ENCODE measurements at regions not wholly inside any gene's neighbourhood (a gene's known extent, or its start where the extent isn't known, plus 50 kb on each side); places are given as distances from the start of the nearest gene placed in this dataset.

GRCh38 chr5:143929486-143929885 lies 117.5 kb downstream of the HMHB1 start:
- Histone ChIP-seq H3K36me3 (ENCODE audit: control insufficient read depth, insufficient read depth, low read length) (no peaks in the 10 kb centered on the region), H3K4me1 (no peaks in the 10 kb centered on the region), H3K4me3 (ENCODE audit: low read depth, low read length) (no peak overlapping the region), H3K27me3 (replicated peaks; ENCODE audit: control insufficient read depth, insufficient read depth, low read length) (no peaks in the 10 kb centered on the region; the same call in 1 of the 2 replicates), H3K9me3 (no peaks in the 10 kb centered on the region)
- H3K27ac Mint-ChIP-seq (ENCODE audit: unreplicated experiment) = no peak overlapping the region
- no peak overlapping the region for H3K4me3 Mint-ChIP-seq (ENCODE audit: unreplicated experiment)
- H3K36me3 Mint-ChIP-seq (ENCODE audit: insufficient read depth, unreplicated experiment) = no peaks in the 10 kb centered on the region
- H3K4me1 Mint-ChIP-seq (ENCODE audit: low read depth, unreplicated experiment) = peaks cover 7% of the 10 kb centered on the region
- ChIA-PET CTCF (no interaction called here), POLR2A (no interaction called here)
- TF ChIP-seq, protein P1, sequence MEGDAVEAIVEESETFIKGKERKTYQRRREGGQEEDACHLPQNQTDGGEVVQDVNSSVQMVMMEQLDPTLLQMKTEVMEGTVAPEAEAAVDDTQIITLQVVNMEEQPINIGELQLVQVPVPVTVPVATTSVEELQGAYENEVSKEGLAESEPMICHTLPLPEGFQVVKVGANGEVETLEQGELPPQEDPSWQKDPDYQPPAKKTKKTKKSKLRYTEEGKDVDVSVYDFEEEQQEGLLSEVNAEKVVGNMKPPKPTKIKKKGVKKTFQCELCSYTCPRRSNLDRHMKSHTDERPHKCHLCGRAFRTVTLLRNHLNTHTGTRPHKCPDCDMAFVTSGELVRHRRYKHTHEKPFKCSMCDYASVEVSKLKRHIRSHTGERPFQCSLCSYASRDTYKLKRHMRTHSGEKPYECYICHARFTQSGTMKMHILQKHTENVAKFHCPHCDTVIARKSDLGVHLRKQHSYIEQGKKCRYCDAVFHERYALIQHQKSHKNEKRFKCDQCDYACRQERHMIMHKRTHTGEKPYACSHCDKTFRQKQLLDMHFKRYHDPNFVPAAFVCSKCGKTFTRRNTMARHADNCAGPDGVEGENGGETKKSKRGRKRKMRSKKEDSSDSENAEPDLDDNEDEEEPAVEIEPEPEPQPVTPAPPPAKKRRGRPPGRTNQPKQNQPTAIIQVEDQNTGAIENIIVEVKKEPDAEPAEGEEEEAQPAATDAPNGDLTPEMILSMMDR (IDR thresholded peaks at IDR 0.05; ENCODE audit: insufficient read depth in 1 of 2, low read depth in 1 of 2, low read length in 1 of 2, severe bottlenecking in 1 of 2, unreplicated experiment in 1 of 2) = no peak
- no TSS peak for BruUV-seq (replicated peaks)
- H3K9me3 Mint-ChIP-seq (ENCODE audit: unreplicated experiment) = peaks cover 4% of the 10 kb centered on the region
- no peak for DNase-seq
- intact Hi-C loops (cut with micrococcal nuclease; ENCODE audit: unreplicated experiment) = no loop called here
- peaks cover 14% of the 10 kb centered on the region for H3K27me3 Mint-ChIP-seq (ENCODE audit: insufficient read depth, unreplicated experiment)

GRCh38 chr5:143930561-143930960 lies 118.6 kb downstream of the HMHB1 start:
- H3K27me3 Mint-ChIP-seq (ENCODE audit: insufficient read depth, unreplicated experiment) = peaks cover 13% of the 10 kb centered on the region
- H3K27ac Mint-ChIP-seq (ENCODE audit: unreplicated experiment) = no peak overlapping the region
- TF ChIP-seq, protein P1 (IDR thresholded peaks at IDR 0.05; ENCODE audit: insufficient read depth in 1 of 2, low read depth in 1 of 2, low read length in 1 of 2, severe bottlenecking in 1 of 2, unreplicated experiment in 1 of 2) = no peak
- ChIA-PET CTCF (no interaction called here), POLR2A (no interaction called here)
- peaks cover 9% of the 10 kb centered on the region for H3K9me3 Mint-ChIP-seq (ENCODE audit: unreplicated experiment)
- BruUV-seq (replicated peaks) = no TSS peak
- no peak overlapping the region for H3K4me3 ChIP-seq (ENCODE audit: low read depth, low read length)
- intact Hi-C loops (cut with micrococcal nuclease; ENCODE audit: unreplicated experiment) = no loop called here
- H3K4me1 ChIP-seq = no peaks in the 10 kb centered on the region
- DNase-seq = no peak
- H3K36me3 Mint-ChIP-seq (ENCODE audit: insufficient read depth, unreplicated experiment) = no peaks in the 10 kb centered on the region
- no peaks in the 10 kb centered on the region for H3K9me3 ChIP-seq
- H3K36me3 ChIP-seq (ENCODE audit: control insufficient read depth, insufficient read depth, low read length) = no peaks in the 10 kb centered on the region
- no peaks in the 10 kb centered on the region; the same call in 1 of the 2 replicates for H3K27me3 ChIP-seq (replicated peaks; ENCODE audit: control insufficient read depth, insufficient read depth, low read length)
- no peak overlapping the region for H3K4me3 Mint-ChIP-seq (ENCODE audit: unreplicated experiment)
- peaks cover 7% of the 10 kb centered on the region for H3K4me1 Mint-ChIP-seq (ENCODE audit: low read depth, unreplicated experiment)

- Mint-ChIP-seq H3K9me3 (ENCODE audit: unreplicated experiment) (peaks cover 9% of the 10 kb centered on the region), H3K4me1 (ENCODE audit: low read depth, unreplicated experiment) (peaks cover 7% of the 10 kb centered on the region), H3K27ac (ENCODE audit: unreplicated experiment) (no peak overlapping the region), H3K27me3 (ENCODE audit: insufficient read depth, unreplicated experiment) (peaks cover 16% of the 10 kb centered on the region), H3K4me3 (ENCODE audit: unreplicated experiment) (no peak overlapping the region), H3K36me3 (ENCODE audit: insufficient read depth, unreplicated experiment) (no peaks in the 10 kb centered on the region)
- POLR2A ChIA-PET = no interaction called here
- BruUV-seq (replicated peaks) = no TSS peak
- intact Hi-C loops (cut with micrococcal nuclease; ENCODE audit: unreplicated experiment) = no loop called here
- Histone ChIP-seq H3K9me3 (no peaks in the 10 kb centered on the region), H3K36me3 (ENCODE audit: control insufficient read depth, insufficient read depth, low read length) (no peaks in the 10 kb centered on the region), H3K27me3 (replicated peaks; ENCODE audit: control insufficient read depth, insufficient read depth, low read length) (no peaks in the 10 kb centered on the region; the same call in 1 of the 2 replicates), H3K4me1 (no peaks in the 10 kb centered on the region), H3K4me3 (ENCODE audit: low read depth, low read length) (no peak overlapping the region)
- TF ChIP-seq, protein P1 (IDR thresholded peaks at IDR 0.05; ENCODE audit: insufficient read depth in 1 of 2, low read depth in 1 of 2, low read length in 1 of 2, severe bottlenecking in 1 of 2, unreplicated experiment in 1 of 2) = no peak
- CTCF ChIA-PET = no interaction called here
- no peak for DNase-seq
Observed at GRCh38 chr5:143931476-143931875, 119.5 kb downstream of the HMHB1 start.

Measured in Caco-2 (cell line).